CD8-positive, alpha-beta memory T cell (primary cell): ENCODE measurements at regions not wholly inside any gene's neighbourhood (a gene's known extent, or its start where the extent isn't known, plus 50 kb on each side); places are given as distances from the start of the nearest gene placed in this dataset.

ENCODE experiments used
- CTCF ChIA-PET: fragments of 350-600 bp; sonication (Branson Sonifier 250); formaldehyde crosslinking; loops from one replicate; lab custom pipeline; 2021; ENCODE audit warnings: antibody characterized with exemption; lab: Charles Lee
- POLR2A ChIA-PET: fragments of 350-600 bp; sonication (Branson Sonifier 250); formaldehyde crosslinking; loops from one replicate; lab custom pipeline; 2021; ENCODE audit warnings: antibody characterized with exemption; lab: Charles Lee
- DNase-seq, 5 donors: peaks; one replicate each; pipeline versions ENCODE4 v3.0.0 to v3.0.0-alpha.2; 2020 to 2022; ENCODE audit warnings: mixed read lengths in 1 of 5
- H3K27ac ChIP-seq: one replicate; pipeline ENCODE4 v1.7.0; 2013; ENCODE audit warnings: low read depth, mild to moderate bottlenecking, low read length, moderate library complexity
- H3K27me3 ChIP-seq: 2 replicates; pipeline ENCODE4 v1.7.0; 2013; ENCODE audit warnings: low read length, mild to moderate bottlenecking; ENCODE audit not compliant: insufficient read depth, poor library complexity, severe bottlenecking
- H3K36me3 ChIP-seq: 2 replicates; pipeline ENCODE4 v1.7.0; 2013; ENCODE audit warnings: mild to moderate bottlenecking, low read length, moderate library complexity; ENCODE audit not compliant: insufficient read depth
- H3K4me1 ChIP-seq: 2 replicates; pipeline ENCODE4 v1.7.0; 2013; ENCODE audit warnings: mild to moderate bottlenecking, low read length, moderate library complexity; ENCODE audit not compliant: insufficient read depth
- H3K4me3 ChIP-seq: 2 replicates; pipeline ENCODE4 v1.7.0; 2013; ENCODE audit warnings: mild to moderate bottlenecking, low read length
- H3K9me3 ChIP-seq: 2 replicates; pipeline ENCODE4 v1.7.0; 2013; ENCODE audit warnings: mild to moderate bottlenecking, low read length
- H3K27ac Mint-ChIP-seq, 8 donors: one replicate each; pipeline ENCODE4 v1.8.0; 2020 to 2021; ENCODE audit warnings: mixed read lengths in 8 of 8, mild to moderate bottlenecking in 6 of 8, inconsistent platforms in 3 of 8, moderate library complexity in 3 of 8
- H3K27me3 Mint-ChIP-seq, 2 donors: one replicate each; pipeline ENCODE4 v1.8.0; 2020 to 2021; ENCODE audit warnings: mixed read lengths in 2 of 2, mild to moderate bottlenecking in 1 of 2, moderate library complexity in 1 of 2
- H3K36me3 Mint-ChIP-seq, 3 donors: one replicate each; pipeline ENCODE4 v1.8.0; 2020 to 2021; ENCODE audit warnings: mixed read lengths in 3 of 3, inconsistent platforms in 1 of 3, mild to moderate bottlenecking in 1 of 3
- H3K4me1 Mint-ChIP-seq, 3 donors: one replicate each; pipeline ENCODE4 v1.8.0; 2020 to 2021; ENCODE audit warnings: mixed read lengths in 3 of 3, inconsistent platforms in 1 of 3, mild to moderate bottlenecking in 1 of 3
- H3K4me3 Mint-ChIP-seq, 7 donors: one replicate each; pipeline ENCODE4 v1.8.0; 2020 to 2021; ENCODE audit warnings: mixed read lengths in 7 of 7, mild to moderate bottlenecking in 6 of 7, moderate library complexity in 4 of 7, inconsistent platforms in 2 of 7
- H3K9me3 Mint-ChIP-seq, 5 donors: one replicate each; pipeline ENCODE4 v1.8.0; 2020 to 2022; ENCODE audit warnings: mixed read lengths in 5 of 5, mild to moderate bottlenecking in 3 of 5, moderate library complexity in 2 of 5, inconsistent platforms in 1 of 5

DNA sequence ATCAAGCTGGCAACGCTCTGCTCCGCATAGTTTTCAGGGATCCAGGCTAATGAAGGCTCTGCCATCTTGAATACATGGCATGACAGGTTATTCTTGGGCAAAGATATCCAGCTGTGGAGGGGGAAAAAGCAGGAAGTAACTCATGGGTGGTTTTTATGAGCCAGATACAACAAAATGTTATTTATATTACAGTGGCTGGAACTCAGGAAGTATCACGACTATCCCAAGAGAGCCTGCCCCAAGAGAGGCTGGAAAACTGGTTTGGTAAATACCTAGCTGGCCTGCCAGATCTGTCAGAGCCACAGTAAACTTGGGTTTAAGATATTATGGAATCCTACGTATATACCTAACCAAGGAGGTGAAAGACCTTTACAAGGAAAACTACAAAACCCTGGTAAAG is 462.8 kb upstream of the ANKRD30A start:
- no peaks in the 10 kb centered on the region for H3K27me3 Mint-ChIP-seq
- CTCF ChIA-PET = no interaction called here
- H3K4me1 ChIP-seq = no peaks in the 10 kb centered on the region
- H3K9me3 Mint-ChIP-seq = peaks cover 12 to 19% (median 14%) of the 10 kb centered on the region in 5 donors
- no peak overlapping the region for H3K27ac Mint-ChIP-seq
- no peaks in the 10 kb centered on the region for H3K36me3 Mint-ChIP-seq
- H3K4me1 Mint-ChIP-seq = no peaks in the 10 kb centered on the region
- H3K27ac ChIP-seq = no peak overlapping the region
- no peaks in the 10 kb centered on the region for H3K9me3 ChIP-seq
- H3K27me3 ChIP-seq = no peaks in the 10 kb centered on the region
- no peak for DNase-seq
- no peaks in the 10 kb centered on the region for H3K36me3 ChIP-seq
- POLR2A ChIA-PET = no interaction called here
- H3K4me3 Mint-ChIP-seq = no peak overlapping the region
- H3K4me3 ChIP-seq = no peak overlapping the region

DNA sequence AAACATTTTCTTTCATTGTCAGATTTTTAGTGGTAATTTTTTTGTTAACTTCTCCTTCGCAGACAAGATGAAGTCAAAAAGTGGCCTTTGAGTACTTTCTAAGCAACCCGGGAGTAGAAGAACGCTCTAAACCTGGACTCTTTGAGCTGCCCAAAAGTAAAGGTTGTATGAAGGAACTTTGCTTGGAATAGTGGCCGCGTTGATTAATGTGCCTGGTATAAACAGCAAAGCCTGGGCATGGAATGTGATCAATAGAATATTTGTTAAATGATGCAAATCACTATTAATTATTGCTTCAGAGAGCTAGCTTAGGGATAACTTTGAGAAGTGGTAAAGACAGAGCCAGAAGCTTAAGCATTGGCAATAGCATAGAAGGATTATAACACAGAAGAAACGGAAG is 475.1 kb upstream of the ANKRD30A start:
- H3K27me3 ChIP-seq = no peaks in the 10 kb centered on the region
- ChIA-PET CTCF (no interaction called here), POLR2A (no interaction called here)
- H3K27ac Mint-ChIP-seq = no peak overlapping the region
- H3K27me3 Mint-ChIP-seq = no peaks in the 10 kb centered on the region
- H3K4me1 Mint-ChIP-seq = no peaks in the 10 kb centered on the region
- DNase-seq = no peak
- H3K36me3 ChIP-seq = no peaks in the 10 kb centered on the region
- H3K4me1 ChIP-seq = no peaks in the 10 kb centered on the region
- no peak overlapping the region for H3K4me3 ChIP-seq
- H3K27ac ChIP-seq = no peak overlapping the region
- peaks cover 0 to 20% (median 9%) of the 10 kb centered on the region in 5 donors for H3K9me3 Mint-ChIP-seq
- no peaks in the 10 kb centered on the region for H3K36me3 Mint-ChIP-seq
- no peaks in the 10 kb centered on the region for H3K9me3 ChIP-seq
- no peak overlapping the region for H3K4me3 Mint-ChIP-seq

DNA sequence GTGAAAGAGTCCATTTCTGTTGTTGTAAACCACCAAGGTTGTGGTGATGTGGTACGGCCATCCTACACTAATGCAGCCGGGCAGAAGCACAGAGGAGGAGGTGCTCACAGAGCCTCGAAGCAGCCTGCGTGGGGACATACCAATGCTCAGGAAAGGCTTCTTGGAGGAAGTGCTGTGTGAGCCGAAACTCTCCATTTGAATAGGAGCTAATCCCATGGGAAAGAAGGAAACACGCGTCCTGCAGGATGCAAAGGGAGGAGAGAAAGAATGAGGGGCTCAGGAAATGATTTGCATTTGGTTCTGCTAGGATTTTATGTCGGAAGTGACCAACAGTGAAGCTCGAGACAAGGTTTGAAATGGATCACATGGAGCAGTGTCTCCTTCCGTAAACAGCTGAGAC is 477.9 kb upstream of the ANKRD30A start:
- H3K4me1 ChIP-seq = no peaks in the 10 kb centered on the region
- H3K27me3 Mint-ChIP-seq = no peaks in the 10 kb centered on the region
- no peak overlapping the region for H3K4me3 Mint-ChIP-seq
- H3K27ac ChIP-seq = no peak overlapping the region
- DNase-seq = no peak
- ChIA-PET CTCF (no interaction called here), POLR2A (no interaction called here)
- H3K27me3 ChIP-seq = no peaks in the 10 kb centered on the region
- H3K36me3 Mint-ChIP-seq = no peaks in the 10 kb centered on the region
- H3K4me3 ChIP-seq = no peak overlapping the region
- peaks cover 0 to 24% (median 7%) of the 10 kb centered on the region in 5 donors for H3K9me3 Mint-ChIP-seq
- no peaks in the 10 kb centered on the region for H3K9me3 ChIP-seq
- H3K27ac Mint-ChIP-seq = no peak overlapping the region
- H3K4me1 Mint-ChIP-seq = no peaks in the 10 kb centered on the region
- no peaks in the 10 kb centered on the region for H3K36me3 ChIP-seq

DNA sequence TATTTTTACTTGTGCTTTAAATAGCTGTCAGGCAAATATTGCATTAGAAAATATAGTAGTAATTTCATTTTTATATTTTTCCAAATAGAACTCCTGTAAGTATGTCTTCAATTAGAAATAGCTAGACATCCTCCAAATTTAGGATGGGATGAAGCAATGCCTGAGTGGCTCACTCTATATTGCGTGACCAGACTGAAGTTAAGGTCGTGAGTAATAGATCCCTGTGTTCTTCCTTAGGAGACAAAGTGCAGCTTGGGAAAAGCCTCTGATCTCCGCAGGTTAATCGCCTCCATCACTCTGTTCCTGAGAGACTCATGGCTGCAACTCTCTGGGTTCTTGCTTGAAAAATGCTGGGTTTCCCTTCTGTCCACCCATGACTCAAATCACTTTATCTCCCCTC is 484.8 kb upstream of the ANKRD30A start:
- peaks cover 0 to 4% (median 0%) of the 10 kb centered on the region in 3 donors for H3K36me3 Mint-ChIP-seq
- Histone ChIP-seq H3K4me1 (no peaks in the 10 kb centered on the region), H3K27ac (no peak overlapping the region), H3K4me3 (no peak overlapping the region), H3K36me3 (no peaks in the 10 kb centered on the region), H3K9me3 (no peaks in the 10 kb centered on the region), H3K27me3 (no peaks in the 10 kb centered on the region)
- H3K9me3 Mint-ChIP-seq = peaks cover 8 to 23% (median 14%) of the 10 kb centered on the region in 5 donors
- ChIA-PET CTCF (no interaction called here), POLR2A (no interaction called here)
- H3K27ac Mint-ChIP-seq = no peak overlapping the region
- no peaks in the 10 kb centered on the region for H3K4me1 Mint-ChIP-seq
- no peak for DNase-seq
- H3K27me3 Mint-ChIP-seq = no peaks in the 10 kb centered on the region
- H3K4me3 Mint-ChIP-seq = no peak overlapping the region

DNA sequence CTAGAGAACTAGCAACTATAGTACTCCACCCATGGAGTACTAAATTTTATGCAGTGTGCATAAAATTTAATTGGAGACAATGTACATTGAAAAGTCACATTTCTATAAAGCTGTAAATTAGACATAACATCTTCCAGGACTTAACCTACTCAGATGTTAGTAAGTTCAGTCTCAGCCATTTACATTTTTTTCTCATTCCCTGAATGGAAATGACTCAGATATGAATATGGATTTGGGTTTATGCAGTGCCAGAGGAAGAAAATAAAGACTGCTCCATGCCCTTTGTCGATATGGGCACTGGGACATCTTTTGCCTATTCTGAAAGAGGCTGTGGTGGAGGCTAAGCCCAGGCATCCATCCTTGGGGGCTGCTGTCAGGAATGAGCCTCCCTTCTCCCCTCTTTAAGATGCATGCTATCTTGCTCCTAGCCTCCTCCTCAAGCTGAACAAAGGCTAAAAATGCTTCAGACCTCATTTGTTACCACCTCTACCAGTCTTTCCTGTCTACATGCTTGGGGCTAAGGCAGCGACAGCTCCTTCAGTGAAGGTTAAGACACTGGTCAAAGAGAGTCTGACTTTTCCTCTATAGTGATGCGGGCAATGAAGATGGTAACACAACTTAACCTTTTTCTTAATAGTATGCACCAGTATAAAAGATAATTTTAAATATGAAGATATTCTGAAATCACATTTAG is 486.8 kb upstream of the ANKRD30A start:
- Histone ChIP-seq H3K4me1 (no peaks in the 10 kb centered on the region), H3K9me3 (no peaks in the 10 kb centered on the region), H3K4me3 (no peak overlapping the region), H3K27ac (no peak overlapping the region), H3K27me3 (no peaks in the 10 kb centered on the region), H3K36me3 (no peaks in the 10 kb centered on the region)
- H3K27me3 Mint-ChIP-seq = no peaks in the 10 kb centered on the region
- ChIA-PET CTCF (no interaction called here), POLR2A (no interaction called here)
- H3K4me1 Mint-ChIP-seq = no peaks in the 10 kb centered on the region
- DNase-seq = no peak
- H3K9me3 Mint-ChIP-seq = peaks cover 8 to 21% (median 18%) of the 10 kb centered on the region in 5 donors
- no peak overlapping the region for H3K4me3 Mint-ChIP-seq
- peak overlapping the region in 1 of 8 donors; percentile 38 for H3K27ac Mint-ChIP-seq
- H3K36me3 Mint-ChIP-seq = peaks cover 0 to 4% (median 0%) of the 10 kb centered on the region in 3 donors

DNA sequence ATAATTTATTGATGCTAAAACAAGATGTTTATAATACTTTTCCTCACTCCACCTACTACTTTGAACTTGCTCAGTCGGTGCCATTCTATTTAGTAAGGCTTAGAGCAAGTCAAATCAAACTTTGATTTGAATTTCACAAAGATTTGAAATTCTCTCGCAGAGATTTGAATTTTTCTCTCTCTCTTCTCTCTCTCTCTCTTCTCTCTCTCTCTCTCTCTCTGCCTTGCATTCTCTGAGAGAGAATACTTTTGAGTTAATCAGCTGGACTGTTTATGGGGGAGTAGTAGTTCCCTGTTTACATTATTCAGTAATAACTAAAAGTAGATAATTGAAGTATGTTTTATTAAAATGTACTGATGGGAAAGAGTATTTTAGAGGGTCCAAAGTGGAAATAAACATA is 488.5 kb upstream of the ANKRD30A start:
- DNase-seq = no peak
- Mint-ChIP-seq H3K4me3 (no peak overlapping the region), H3K27me3 (no peaks in the 10 kb centered on the region), H3K27ac (no peak overlapping the region), H3K4me1 (no peaks in the 10 kb centered on the region), H3K36me3 (peaks cover 0 to 1% (median 0%) of the 10 kb centered on the region in 3 donors), H3K9me3 (peaks cover 8 to 24% (median 14%) of the 10 kb centered on the region in 5 donors)
- Histone ChIP-seq H3K27me3 (no peaks in the 10 kb centered on the region), H3K4me1 (no peaks in the 10 kb centered on the region), H3K9me3 (no peaks in the 10 kb centered on the region), H3K36me3 (no peaks in the 10 kb centered on the region), H3K4me3 (no peak overlapping the region), H3K27ac (no peak overlapping the region)
- ChIA-PET CTCF (no interaction called here), POLR2A (no interaction called here)

DNA sequence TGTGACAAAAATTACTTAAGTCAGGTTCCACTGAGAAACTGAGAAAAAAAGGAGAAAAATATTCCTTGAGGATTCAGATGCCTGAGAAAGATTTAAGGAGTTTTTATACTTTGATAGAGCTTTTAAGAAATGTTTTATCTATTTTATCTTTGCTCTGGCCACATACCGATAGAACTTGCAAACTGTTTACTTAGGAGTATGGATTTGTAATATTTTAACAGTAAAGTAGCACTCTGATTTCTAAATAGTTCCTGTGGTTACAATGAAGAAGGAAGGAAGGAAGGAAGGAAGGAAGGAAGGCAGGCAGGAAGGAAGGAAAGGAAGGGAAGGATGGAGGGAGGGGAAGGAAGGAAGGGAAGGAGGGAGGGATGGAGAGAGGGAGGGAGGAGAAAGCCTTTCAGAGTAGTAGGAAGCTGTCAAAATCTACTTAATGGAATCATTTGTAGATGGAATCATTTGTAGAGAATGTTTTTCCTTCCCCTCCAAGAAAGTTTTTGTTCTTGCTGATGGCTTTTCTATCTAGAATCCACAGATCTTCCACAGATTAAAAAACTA is 489.0 kb upstream of the ANKRD30A start:
- Mint-ChIP-seq H3K4me3 (no peak overlapping the region), H3K9me3 (peaks cover 6 to 22% (median 13%) of the 10 kb centered on the region in 5 donors), H3K27ac (no peak overlapping the region), H3K27me3 (no peaks in the 10 kb centered on the region), H3K36me3 (no peaks in the 10 kb centered on the region), H3K4me1 (no peaks in the 10 kb centered on the region)
- Histone ChIP-seq H3K4me1 (no peaks in the 10 kb centered on the region), H3K27me3 (no peaks in the 10 kb centered on the region), H3K9me3 (no peaks in the 10 kb centered on the region), H3K27ac (no peak overlapping the region), H3K4me3 (no peak overlapping the region), H3K36me3 (no peaks in the 10 kb centered on the region)
- CTCF ChIA-PET = no interaction called here
- POLR2A ChIA-PET = no interaction called here
- DNase-seq = no peak

DNA sequence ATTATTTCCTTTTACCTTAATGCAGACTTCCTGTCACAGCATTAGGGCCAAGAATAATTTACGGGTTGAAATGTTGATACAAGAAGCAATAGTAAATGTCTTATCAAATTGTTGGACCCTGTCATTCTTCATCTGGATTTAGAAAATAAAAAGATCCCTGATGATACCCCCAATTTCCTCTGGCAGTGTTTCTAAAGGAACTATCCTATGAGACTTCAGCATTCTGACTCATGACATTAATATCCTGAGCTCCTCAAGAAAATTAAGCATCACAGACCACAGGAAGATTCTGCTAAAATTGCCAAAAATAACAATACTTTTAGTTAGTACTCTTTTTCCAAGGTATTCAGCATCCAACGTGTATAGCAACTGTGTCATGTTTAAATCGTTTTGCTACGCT is 490.5 kb upstream of the ANKRD30A start:
- H3K27ac Mint-ChIP-seq = no peak overlapping the region
- no peaks in the 10 kb centered on the region for H3K4me1 Mint-ChIP-seq
- Histone ChIP-seq H3K27ac (no peak overlapping the region), H3K4me3 (no peak overlapping the region), H3K36me3 (no peaks in the 10 kb centered on the region), H3K4me1 (no peaks in the 10 kb centered on the region), H3K9me3 (no peaks in the 10 kb centered on the region), H3K27me3 (no peaks in the 10 kb centered on the region)
- DNase-seq = no peak
- H3K36me3 Mint-ChIP-seq = no peaks in the 10 kb centered on the region
- H3K4me3 Mint-ChIP-seq = no peak overlapping the region
- POLR2A ChIA-PET = no interaction called here
- H3K9me3 Mint-ChIP-seq = peaks cover 2 to 22% (median 12%) of the 10 kb centered on the region in 5 donors
- H3K27me3 Mint-ChIP-seq = no peaks in the 10 kb centered on the region
- CTCF ChIA-PET = no interaction called here
